Adrenal gland (tissue), 5 donors: ENCODE measurements at regions not wholly inside any gene's neighbourhood (a gene's known extent, or its start where the extent isn't known, plus 50 kb on each side); places are given as distances from the start of the nearest gene placed in this dataset.

ENCODE experiments used
- POLR2A ChIP-seq, 2 donors: fragments of 450-650 bp; IDR thresholded peaks; one replicate each; pipeline ENCODE4 v1.6.1; 2017; ENCODE audit warnings: antibody characterized with exemption in 2 of 2, mild to moderate bottlenecking in 2 of 2, moderate library complexity in 1 of 2
- TF ChIP-seq, protein P1 (sequence below), 6 experiments: fragments of 450-650 bp in 4 of 6; fragments of 200-600 bp in 2 of 6; sonication (generic) in 1 of 6; IDR thresholded peaks; 1 replicate in 5 of 6; 2 replicates in 1 of 6; pipeline versions ENCODE4 v1.5.1 to v1.8.0; 2016 to 2021; ENCODE audit warnings: antibody characterized with exemption in 6 of 6, mild to moderate bottlenecking in 2 of 6, moderate library complexity in 1 of 6
- donor health status: DM: no; HTN: no; CAD: no.

DNA sequence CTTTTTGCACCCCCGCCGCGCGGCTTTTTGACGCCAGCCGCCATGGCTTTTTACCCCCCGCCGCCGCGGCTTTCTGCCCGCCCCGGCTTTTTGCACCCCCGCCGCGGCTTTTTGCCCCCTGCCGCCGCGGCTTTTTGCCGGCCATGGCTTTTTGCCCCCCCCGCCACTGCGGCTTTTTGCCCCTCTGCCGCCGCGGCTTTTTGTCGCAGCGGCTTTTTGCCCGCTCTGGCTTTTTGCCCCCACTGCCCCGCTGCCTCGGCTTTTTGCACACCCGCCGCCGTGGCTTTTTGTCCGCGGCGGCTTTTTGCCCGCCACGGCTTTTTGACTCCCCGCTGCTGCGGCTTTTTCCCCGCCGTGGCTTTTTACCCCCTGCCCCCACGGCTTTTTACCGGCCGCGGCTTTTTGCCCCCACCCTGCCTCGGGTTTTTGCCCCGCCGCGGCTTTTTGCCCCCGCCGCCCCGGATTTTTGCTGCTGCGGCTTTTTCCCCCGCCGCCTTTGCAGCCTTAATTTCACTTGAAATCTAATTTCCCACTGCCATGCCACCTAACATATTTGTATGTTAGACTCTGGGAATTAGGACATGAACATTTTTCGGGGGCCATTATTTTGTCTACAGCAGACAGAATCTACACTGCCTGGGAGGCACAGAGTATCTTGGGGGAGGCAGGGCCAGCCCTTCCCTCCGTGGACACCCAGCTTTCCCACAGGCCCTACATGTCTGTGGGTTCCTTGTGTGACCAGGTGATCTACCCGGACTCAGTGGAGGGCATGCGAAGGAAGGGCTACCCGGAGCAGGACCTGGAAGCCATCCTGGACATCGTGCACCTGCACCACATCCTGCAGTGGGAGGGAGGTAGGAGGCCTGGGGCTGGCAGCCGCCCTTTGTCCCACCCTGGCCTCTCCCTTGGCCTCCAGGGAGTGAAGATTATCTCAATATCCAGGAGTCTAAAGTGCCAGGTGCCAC, 3031.0 kb upstream of the TEKT4 start:
- TF ChIP-seq, protein P1, sequence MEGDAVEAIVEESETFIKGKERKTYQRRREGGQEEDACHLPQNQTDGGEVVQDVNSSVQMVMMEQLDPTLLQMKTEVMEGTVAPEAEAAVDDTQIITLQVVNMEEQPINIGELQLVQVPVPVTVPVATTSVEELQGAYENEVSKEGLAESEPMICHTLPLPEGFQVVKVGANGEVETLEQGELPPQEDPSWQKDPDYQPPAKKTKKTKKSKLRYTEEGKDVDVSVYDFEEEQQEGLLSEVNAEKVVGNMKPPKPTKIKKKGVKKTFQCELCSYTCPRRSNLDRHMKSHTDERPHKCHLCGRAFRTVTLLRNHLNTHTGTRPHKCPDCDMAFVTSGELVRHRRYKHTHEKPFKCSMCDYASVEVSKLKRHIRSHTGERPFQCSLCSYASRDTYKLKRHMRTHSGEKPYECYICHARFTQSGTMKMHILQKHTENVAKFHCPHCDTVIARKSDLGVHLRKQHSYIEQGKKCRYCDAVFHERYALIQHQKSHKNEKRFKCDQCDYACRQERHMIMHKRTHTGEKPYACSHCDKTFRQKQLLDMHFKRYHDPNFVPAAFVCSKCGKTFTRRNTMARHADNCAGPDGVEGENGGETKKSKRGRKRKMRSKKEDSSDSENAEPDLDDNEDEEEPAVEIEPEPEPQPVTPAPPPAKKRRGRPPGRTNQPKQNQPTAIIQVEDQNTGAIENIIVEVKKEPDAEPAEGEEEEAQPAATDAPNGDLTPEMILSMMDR (IDR thresholded peaks at IDR 0.05), result no peak
- no peak for TF ChIP-seq POLR2A (IDR thresholded peaks at IDR 0.05)
